Mesothelial cell of epicardium (in vitro differentiated cells): ENCODE measurements at regions not wholly inside any gene's neighbourhood (a gene's known extent, or its start where the extent isn't known, plus 50 kb on each side); places are given as distances from the start of the nearest gene placed in this dataset.

Experiments
- DNase-seq, 2 experiments: peaks; one replicate each; pipeline ENCODE4 v3.0.0; 2021; ENCODE audit warnings: low spot score in 2 of 2; ENCODE audit not compliant: unreplicated experiment in 2 of 2
- H3K27ac Mint-ChIP-seq: 2 replicates; pipeline ENCODE4 v1.8.0; 2021; ENCODE audit warnings: mixed read lengths
- H3K27me3 Mint-ChIP-seq: 2 replicates; pipeline ENCODE4 v1.8.0; 2021; ENCODE audit warnings: low read depth, mixed read lengths
- H3K36me3 Mint-ChIP-seq: 2 replicates; pipeline ENCODE4 v1.8.0; 2021; ENCODE audit warnings: mixed read lengths
- H3K4me1 Mint-ChIP-seq: 2 replicates; pipeline ENCODE4 v1.8.0; 2021; ENCODE audit warnings: mixed read lengths
- H3K4me3 Mint-ChIP-seq: 2 replicates; pipeline ENCODE4 v1.8.0; 2021; ENCODE audit warnings: mild to moderate bottlenecking, moderate library complexity, mixed read lengths
- H3K9me3 Mint-ChIP-seq: 2 replicates; pipeline ENCODE4 v1.8.0; 2021; ENCODE audit warnings: mixed read lengths
- TF ChIP-seq, protein P1 (sequence below): fragments of 200-600 bp; sonication (generic); IDR thresholded peaks from one replicate; pipeline ENCODE4 v1.5.0; 2021; ENCODE audit warnings: antibody characterized with exemption; ENCODE audit not compliant: unreplicated experiment

- H3K27me3 Mint-ChIP-seq = no peaks in the 10 kb centered on the region
- no peak overlapping the region for H3K4me3 Mint-ChIP-seq
- peaks cover 20% of the 10 kb centered on the region for H3K9me3 Mint-ChIP-seq
- H3K36me3 Mint-ChIP-seq = peaks cover 4% of the 10 kb centered on the region
- H3K4me1 Mint-ChIP-seq = no peaks in the 10 kb centered on the region
- TF ChIP-seq, protein P1, sequence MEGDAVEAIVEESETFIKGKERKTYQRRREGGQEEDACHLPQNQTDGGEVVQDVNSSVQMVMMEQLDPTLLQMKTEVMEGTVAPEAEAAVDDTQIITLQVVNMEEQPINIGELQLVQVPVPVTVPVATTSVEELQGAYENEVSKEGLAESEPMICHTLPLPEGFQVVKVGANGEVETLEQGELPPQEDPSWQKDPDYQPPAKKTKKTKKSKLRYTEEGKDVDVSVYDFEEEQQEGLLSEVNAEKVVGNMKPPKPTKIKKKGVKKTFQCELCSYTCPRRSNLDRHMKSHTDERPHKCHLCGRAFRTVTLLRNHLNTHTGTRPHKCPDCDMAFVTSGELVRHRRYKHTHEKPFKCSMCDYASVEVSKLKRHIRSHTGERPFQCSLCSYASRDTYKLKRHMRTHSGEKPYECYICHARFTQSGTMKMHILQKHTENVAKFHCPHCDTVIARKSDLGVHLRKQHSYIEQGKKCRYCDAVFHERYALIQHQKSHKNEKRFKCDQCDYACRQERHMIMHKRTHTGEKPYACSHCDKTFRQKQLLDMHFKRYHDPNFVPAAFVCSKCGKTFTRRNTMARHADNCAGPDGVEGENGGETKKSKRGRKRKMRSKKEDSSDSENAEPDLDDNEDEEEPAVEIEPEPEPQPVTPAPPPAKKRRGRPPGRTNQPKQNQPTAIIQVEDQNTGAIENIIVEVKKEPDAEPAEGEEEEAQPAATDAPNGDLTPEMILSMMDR = no peak
- DNase-seq = no peak
- H3K27ac Mint-ChIP-seq = no peak overlapping the region
Measured at GRCh38 chr4:31929676-31930345, 1209.6 kb downstream of the PCDH7 start.

GRCh38 chr4:31946456-31946855, 1226.3 kb downstream of the PCDH7 start:
- H3K36me3 Mint-ChIP-seq = no peaks in the 10 kb centered on the region
- no peak overlapping the region for H3K27ac Mint-ChIP-seq
- no peak overlapping the region for H3K4me3 Mint-ChIP-seq

GRCh38 chr4:31947101-31947500, 1226.9 kb downstream of the PCDH7 start:
- Mint-ChIP-seq H3K4me3 (no peak overlapping the region), H3K36me3 (no peaks in the 10 kb centered on the region), H3K27me3 (no peaks in the 10 kb centered on the region), H3K27ac (no peak overlapping the region), H3K9me3 (no peaks in the 10 kb centered on the region), H3K4me1 (no peaks in the 10 kb centered on the region)
- no peak for DNase-seq
- TF ChIP-seq, protein P1 = no peak

More at GRCh38 chr4:31946456-31946855, 1226.3 kb downstream of the PCDH7 start:
- Mint-ChIP-seq H3K27me3 (no peaks in the 10 kb centered on the region), H3K9me3 (no peaks in the 10 kb centered on the region), H3K4me1 (no peaks in the 10 kb centered on the region)
- TF ChIP-seq, protein P1 = no peak
- no peak for DNase-seq

GRCh38 chr4:31949045-31949444, 1228.9 kb downstream of the PCDH7 start:
- DNase-seq = no peak
- Mint-ChIP-seq H3K27ac (no peak overlapping the region), H3K4me1 (no peaks in the 10 kb centered on the region), H3K27me3 (no peaks in the 10 kb centered on the region), H3K36me3 (no peaks in the 10 kb centered on the region), H3K9me3 (no peaks in the 10 kb centered on the region), H3K4me3 (no peak overlapping the region)
- TF ChIP-seq, protein P1 = no peak

- Mint-ChIP-seq H3K4me1 (no peaks in the 10 kb centered on the region), H3K4me3 (no peak overlapping the region), H3K9me3 (peaks cover 11% of the 10 kb centered on the region), H3K36me3 (no peaks in the 10 kb centered on the region), H3K27me3 (no peaks in the 10 kb centered on the region), H3K27ac (no peak overlapping the region)
- TF ChIP-seq, protein P1 = no peak
- DNase-seq = no peak
Measured at GRCh38 chr4:31955346-31955745, 1235.2 kb downstream of the PCDH7 start.
